ENCODE measurements at regions not wholly inside any gene's neighbourhood (a gene's known extent, or its start where the extent isn't known, plus 50 kb on each side); places are given as distances from the start of the nearest gene placed in this dataset.

GRCh38 chrX:131356725-131357124 lies 67.6 kb upstream of the IGSF1 start:
- 50 to 67% methylated on average over 1 of the region's 1 CpG for WGBS, 2 donors

GRCh38 chrX:131359611-131360010 lies 70.5 kb upstream of the IGSF1 start:
- TF ChIP-seq CTCF (IDR thresholded peaks at IDR 0.05; ENCODE audit: control extremely low read depth, extremely low read depth): no peak
- Histone ChIP-seq H3K9me3 (ENCODE audit: control insufficient read depth in 4 of 4, insufficient read depth in 3 of 4, low read length in 3 of 4) (no peaks in the 10 kb centered on the region), H3K27me3 (ENCODE audit: control insufficient read depth in 3 of 3, insufficient read depth in 3 of 3, low read length in 2 of 3) (peaks cover 0 to 40% (median 2%) of the 10 kb centered on the region in 3 donors), H3K4me1 (ENCODE audit: control insufficient read depth in 5 of 5, insufficient read depth in 5 of 5, low read length in 5 of 5) (no peaks in the 10 kb centered on the region), H3K4me3 (no peak overlapping the region), H3K36me3 (ENCODE audit: control insufficient read depth in 4 of 4, insufficient read depth in 4 of 4, low read length in 4 of 4) (no peaks in the 10 kb centered on the region), H3K27ac (ENCODE audit: low read depth in 1 of 2, low read length in 1 of 2) (no peak overlapping the region), H3K9ac (ENCODE audit: insufficient read depth in 1 of 2, low read length in 2 of 2) (no peak overlapping the region)
- 32 to 50% methylated on average over 2 of the region's 2 CpGs for WGBS, 2 donors
- ATAC-seq (ENCODE audit: insufficient read depth, low FRiP score): no peak
- DNase-seq: peak in 2 of 3 donors; percentile 11 to 40

More at GRCh38 chrX:131356725-131357124, 67.6 kb upstream of the IGSF1 start:
- no peak for DNase-seq
- H3K4me3 ChIP-seq: no peak overlapping the region
- H3K27ac ChIP-seq (ENCODE audit: low read depth in 1 of 2, low read length in 1 of 2): no peak overlapping the region
- H3K36me3 ChIP-seq (ENCODE audit: control insufficient read depth in 4 of 4, insufficient read depth in 4 of 4, low read length in 4 of 4): no peaks in the 10 kb centered on the region
- H3K9ac ChIP-seq (ENCODE audit: insufficient read depth in 1 of 2, low read length in 2 of 2): no peak overlapping the region
- no peaks in the 10 kb centered on the region for H3K4me1 ChIP-seq (ENCODE audit: control insufficient read depth in 5 of 5, insufficient read depth in 5 of 5, low read length in 5 of 5)
- ATAC-seq (ENCODE audit: insufficient read depth, low FRiP score): no peak
- H3K9me3 ChIP-seq (ENCODE audit: control insufficient read depth in 4 of 4, insufficient read depth in 3 of 4, low read length in 3 of 4): no peaks in the 10 kb centered on the region
- H3K27me3 ChIP-seq (ENCODE audit: control insufficient read depth in 3 of 3, insufficient read depth in 3 of 3, low read length in 2 of 3): peaks cover 0 to 32% (median 10%) of the 10 kb centered on the region in 3 donors
- TF ChIP-seq CTCF (IDR thresholded peaks at IDR 0.05; ENCODE audit: control extremely low read depth, extremely low read depth): no peak

- 54 to 67% methylated on average over 3 of the region's 3 CpGs for WGBS, 2 donors
- no peaks in the 10 kb centered on the region for H3K9me3 ChIP-seq (ENCODE audit: control insufficient read depth in 4 of 4, insufficient read depth in 3 of 4, low read length in 3 of 4)
- H3K4me3 ChIP-seq: no peak overlapping the region
- peaks cover 0 to 41% (median 15%) of the 10 kb centered on the region in 3 donors for H3K27me3 ChIP-seq (ENCODE audit: control insufficient read depth in 3 of 3, insufficient read depth in 3 of 3, low read length in 2 of 3)
- H3K27ac ChIP-seq (ENCODE audit: low read depth in 1 of 2, low read length in 1 of 2): no peak overlapping the region
- ATAC-seq (ENCODE audit: insufficient read depth, low FRiP score): no peak
- no peaks in the 10 kb centered on the region for H3K4me1 ChIP-seq (ENCODE audit: control insufficient read depth in 5 of 5, insufficient read depth in 5 of 5, low read length in 5 of 5)
- no peaks in the 10 kb centered on the region for H3K36me3 ChIP-seq (ENCODE audit: control insufficient read depth in 4 of 4, insufficient read depth in 4 of 4, low read length in 4 of 4)
- TF ChIP-seq CTCF (IDR thresholded peaks at IDR 0.05; ENCODE audit: control extremely low read depth, extremely low read depth): no peak
- no peak for DNase-seq
- H3K9ac ChIP-seq (ENCODE audit: insufficient read depth in 1 of 2, low read length in 2 of 2): no peak overlapping the region
Measured at GRCh38 chrX:131365766-131366165, 76.7 kb upstream of the IGSF1 start.

- no peaks in the 10 kb centered on the region for H3K4me1 ChIP-seq (ENCODE audit: control insufficient read depth in 5 of 5, insufficient read depth in 5 of 5, low read length in 5 of 5)
- no peaks in the 10 kb centered on the region for H3K9me3 ChIP-seq (ENCODE audit: control insufficient read depth in 4 of 4, insufficient read depth in 3 of 4, low read length in 3 of 4)
- ATAC-seq (ENCODE audit: insufficient read depth, low FRiP score) (no peak), DNase-seq (peak in 2 of 3 donors; percentile 16 to 50)
- no peaks in the 10 kb centered on the region for H3K36me3 ChIP-seq (ENCODE audit: control insufficient read depth in 4 of 4, insufficient read depth in 4 of 4, low read length in 4 of 4)
- H3K27ac ChIP-seq (ENCODE audit: low read depth in 1 of 2, low read length in 1 of 2): no peak overlapping the region
- 25 to 49% methylated on average over 6 of the region's 6 CpGs for WGBS, 2 donors
- H3K9ac ChIP-seq (ENCODE audit: insufficient read depth in 1 of 2, low read length in 2 of 2): no peak overlapping the region
- no peak for TF ChIP-seq CTCF (IDR thresholded peaks at IDR 0.05; ENCODE audit: control extremely low read depth, extremely low read depth)
- peaks cover 0 to 40% (median 17%) of the 10 kb centered on the region in 3 donors for H3K27me3 ChIP-seq (ENCODE audit: control insufficient read depth in 3 of 3, insufficient read depth in 3 of 3, low read length in 2 of 3)
- no peak overlapping the region for H3K4me3 ChIP-seq
Measured at GRCh38 chrX:131366407-131366806, 77.3 kb upstream of the IGSF1 start.
